Activated CD4-positive, alpha-beta memory T cell treated with anti-CD3 and anti-CD28 coated beads, Interleukin-2, amount 10 ng/mL, durations not matched to agents 7 days and 5 days (primary cell): ENCODE measurements at regions not wholly inside any gene's neighbourhood (a gene's known extent, or its start where the extent isn't known, plus 50 kb on each side); places are given as distances from the start of the nearest gene placed in this dataset.

ENCODE experiments used
- CTCF ChIA-PET: fragments of 350-600 bp; sonication (Branson Sonifier 250); formaldehyde crosslinking; loops from one replicate; lab custom pipeline; 2021; ENCODE audit warnings: antibody characterized with exemption, inconsistent platforms; lab: Charles Lee
- POLR2A ChIA-PET: fragments of 350-600 bp; sonication (Branson Sonifier 250); formaldehyde crosslinking; loops from one replicate; lab custom pipeline; 2021; ENCODE audit warnings: antibody characterized with exemption; lab: Charles Lee
- DNase-seq: peaks from one replicate; pipeline ENCODE4 v3.0.0-alpha.2; 2020
- H3K27ac Mint-ChIP-seq: one replicate; pipeline ENCODE4 v1.8.0; 2021; ENCODE audit warnings: mild to moderate bottlenecking, mixed read lengths
- H3K27me3 Mint-ChIP-seq: one replicate; pipeline ENCODE4 v1.8.0; 2021; ENCODE audit warnings: mixed read lengths
- H3K36me3 Mint-ChIP-seq: one replicate; pipeline ENCODE4 v1.8.0; 2021; ENCODE audit warnings: low read depth, mixed read lengths
- H3K4me1 Mint-ChIP-seq: one replicate; pipeline ENCODE4 v1.8.0; 2021; ENCODE audit warnings: mixed read lengths
- H3K4me3 Mint-ChIP-seq: one replicate; pipeline ENCODE4 v1.8.0; 2021; ENCODE audit warnings: mild to moderate bottlenecking, mixed read lengths
- H3K9me3 Mint-ChIP-seq: one replicate; pipeline ENCODE4 v1.8.0; 2021; ENCODE audit warnings: mixed read lengths

- ChIA-PET POLR2A (no interaction called here), CTCF (no interaction called here)
- Mint-ChIP-seq H3K4me1 (no peaks in the 10 kb centered on the region), H3K4me3 (no peak overlapping the region), H3K36me3 (no peaks in the 10 kb centered on the region), H3K9me3 (peaks cover 2% of the 10 kb centered on the region), H3K27ac (no peak overlapping the region), H3K27me3 (no peaks in the 10 kb centered on the region)
- DNase-seq = no peak
Measured at GRCh38 chr12:61490526-61491498, 769.4 kb upstream of the USP15 start.

DNA sequence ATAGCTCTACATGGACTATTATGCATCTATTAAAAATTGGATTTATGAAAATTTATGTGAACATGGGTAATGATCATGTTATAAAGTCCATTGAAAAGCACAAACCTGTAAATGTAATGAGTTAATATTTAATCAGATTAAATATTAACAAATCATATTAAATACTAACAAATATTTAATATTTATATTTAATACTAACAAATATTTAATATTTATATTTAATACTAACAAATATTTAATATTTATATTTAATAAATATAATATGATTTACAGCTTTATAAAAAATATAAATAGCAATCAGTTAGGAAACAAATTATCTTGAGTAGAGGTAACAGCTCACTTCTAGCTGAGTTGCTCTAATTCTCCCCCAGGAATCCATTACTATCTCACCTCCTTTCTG lies 758.0 kb upstream of the USP15 start:
- Mint-ChIP-seq H3K36me3 (no peaks in the 10 kb centered on the region), H3K4me1 (no peaks in the 10 kb centered on the region), H3K4me3 (no peak overlapping the region), H3K27ac (no peak overlapping the region), H3K27me3 (no peaks in the 10 kb centered on the region), H3K9me3 (peaks cover 8% of the 10 kb centered on the region)
- DNase-seq = no peak
- ChIA-PET CTCF (no interaction called here), POLR2A (no interaction called here)

- Mint-ChIP-seq H3K4me1 (no peaks in the 10 kb centered on the region), H3K27ac (no peak overlapping the region), H3K27me3 (no peaks in the 10 kb centered on the region), H3K9me3 (peaks cover 8% of the 10 kb centered on the region), H3K4me3 (no peak overlapping the region), H3K36me3 (no peaks in the 10 kb centered on the region)
- POLR2A ChIA-PET = no interaction called here
- no peak for DNase-seq
- CTCF ChIA-PET = no interaction called here
Measured at GRCh38 chr12:61504396-61505080, 755.7 kb upstream of the USP15 start.

GRCh38 chr12:61513499-61513898 lies 746.7 kb upstream of the USP15 start:
- ChIA-PET POLR2A (no interaction called here), CTCF (no interaction called here)
- Mint-ChIP-seq H3K4me3 (no peak overlapping the region), H3K27ac (no peak overlapping the region), H3K9me3 (peaks cover 2% of the 10 kb centered on the region), H3K36me3 (no peaks in the 10 kb centered on the region), H3K4me1 (no peaks in the 10 kb centered on the region), H3K27me3 (no peaks in the 10 kb centered on the region)
- no peak for DNase-seq

- no peak overlapping the region for H3K27ac Mint-ChIP-seq
- DNase-seq = no peak
- no peak overlapping the region for H3K4me3 Mint-ChIP-seq
- ChIA-PET POLR2A (no interaction called here), CTCF (no interaction called here)
- no peaks in the 10 kb centered on the region for H3K4me1 Mint-ChIP-seq
- H3K27me3 Mint-ChIP-seq = no peaks in the 10 kb centered on the region
- peaks cover 2% of the 10 kb centered on the region for H3K9me3 Mint-ChIP-seq
- H3K36me3 Mint-ChIP-seq = no peaks in the 10 kb centered on the region
Measured at GRCh38 chr12:61514016-61514415, 746.2 kb upstream of the USP15 start.

DNA sequence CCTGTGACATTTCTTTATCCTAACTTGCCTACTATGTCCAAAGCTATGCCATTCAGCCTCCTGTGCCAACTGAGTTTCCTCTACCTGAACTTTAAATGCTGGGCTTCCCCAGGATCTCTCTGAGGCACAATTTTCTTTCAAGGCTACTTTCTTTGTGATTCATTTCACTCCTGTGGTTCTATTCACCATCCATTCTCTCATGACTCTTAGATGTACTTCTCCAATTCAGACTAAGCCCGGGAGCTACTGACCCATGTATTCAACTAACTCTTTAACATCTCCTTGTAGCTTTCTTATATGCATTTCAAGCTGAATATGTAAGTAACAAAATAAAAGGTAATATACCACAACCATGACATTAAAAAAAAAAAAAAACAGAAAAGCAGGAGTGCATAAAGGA lies 738.9 kb upstream of the USP15 start:
- POLR2A ChIA-PET = no interaction called here

GRCh38 chr12:61523276-61523992 lies 736.8 kb upstream of the USP15 start:
- POLR2A ChIA-PET = no interaction called here

More for the DNA sequence above, 738.9 kb upstream of the USP15 start:
- H3K27me3 Mint-ChIP-seq = no peaks in the 10 kb centered on the region
- H3K9me3 Mint-ChIP-seq = peaks cover 2% of the 10 kb centered on the region
- CTCF ChIA-PET = no interaction called here
- no peak overlapping the region for H3K4me3 Mint-ChIP-seq
- H3K4me1 Mint-ChIP-seq = no peaks in the 10 kb centered on the region
- no peak overlapping the region for H3K27ac Mint-ChIP-seq
- no peak for DNase-seq
- no peaks in the 10 kb centered on the region for H3K36me3 Mint-ChIP-seq

DNA sequence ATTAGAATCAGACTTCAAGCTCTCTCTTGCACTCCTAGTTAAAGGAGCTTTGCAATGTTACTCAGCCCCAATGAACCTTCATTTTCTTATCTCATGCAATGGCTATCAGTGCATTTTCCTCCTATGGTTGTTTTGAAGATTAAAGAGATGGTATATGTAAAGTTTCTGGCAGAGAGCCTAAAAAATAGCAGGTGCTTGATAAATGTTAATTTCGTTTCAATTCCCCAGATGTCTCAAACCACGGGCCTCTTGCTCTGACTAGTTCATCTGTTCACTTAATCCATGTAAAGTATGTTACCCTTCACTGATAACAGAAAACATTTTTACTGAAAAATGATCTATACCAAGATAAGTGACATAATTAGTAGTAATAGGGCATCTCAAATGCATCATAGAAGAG lies 735.4 kb upstream of the USP15 start:
- Mint-ChIP-seq H3K4me3 (no peak overlapping the region), H3K27me3 (no peaks in the 10 kb centered on the region), H3K9me3 (peaks cover 8% of the 10 kb centered on the region), H3K4me1 (no peaks in the 10 kb centered on the region), H3K36me3 (no peaks in the 10 kb centered on the region), H3K27ac (no peak overlapping the region)
- POLR2A ChIA-PET = no interaction called here
- CTCF ChIA-PET = no interaction called here
- no peak for DNase-seq

More at GRCh38 chr12:61523276-61523992, 736.8 kb upstream of the USP15 start:
- H3K27ac Mint-ChIP-seq = no peak overlapping the region
- H3K9me3 Mint-ChIP-seq = peaks cover 8% of the 10 kb centered on the region
- H3K36me3 Mint-ChIP-seq = no peaks in the 10 kb centered on the region
- H3K4me1 Mint-ChIP-seq = no peaks in the 10 kb centered on the region
- DNase-seq = no peak
- CTCF ChIA-PET = interaction anchor here (0.6 kb wide), 1 partner anchor 1805 kb away, joined by 3 read pairs; no protein-coding TSS in a partner anchor
- H3K4me3 Mint-ChIP-seq = no peak overlapping the region
- H3K27me3 Mint-ChIP-seq = no peaks in the 10 kb centered on the region

- DNase-seq = no peak
- H3K9me3 Mint-ChIP-seq = peaks cover 8% of the 10 kb centered on the region
- H3K27me3 Mint-ChIP-seq = no peaks in the 10 kb centered on the region
- no peaks in the 10 kb centered on the region for H3K4me1 Mint-ChIP-seq
- no peak overlapping the region for H3K4me3 Mint-ChIP-seq
- no peaks in the 10 kb centered on the region for H3K36me3 Mint-ChIP-seq
- H3K27ac Mint-ChIP-seq = no peak overlapping the region
- ChIA-PET CTCF (no interaction called here), POLR2A (no interaction called here)
Measured at GRCh38 chr12:61525331-61525730, 734.9 kb upstream of the USP15 start.

DNA sequence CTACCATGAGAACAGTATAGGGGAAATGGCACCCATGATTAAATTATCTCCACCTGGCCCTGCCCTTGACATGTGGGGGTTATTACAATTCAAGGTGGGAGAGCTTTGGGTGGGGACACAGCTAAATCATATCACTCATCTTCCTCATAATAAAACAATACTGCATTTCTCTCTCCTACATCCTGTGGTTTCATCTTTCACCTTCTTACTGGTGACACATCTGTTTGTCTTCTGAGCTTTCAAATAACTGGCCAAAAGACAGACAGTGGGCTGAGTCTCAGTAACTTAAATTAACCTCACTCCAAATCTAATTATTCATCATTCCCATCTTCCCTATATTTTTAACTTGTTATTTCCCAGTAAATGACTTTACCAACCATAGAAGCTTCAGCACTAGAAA lies 729.7 kb upstream of the USP15 start:
- POLR2A ChIA-PET = no interaction called here
- Mint-ChIP-seq H3K36me3 (no peaks in the 10 kb centered on the region), H3K4me3 (no peak overlapping the region), H3K9me3 (peaks cover 8% of the 10 kb centered on the region), H3K27ac (no peak overlapping the region), H3K4me1 (no peaks in the 10 kb centered on the region), H3K27me3 (no peaks in the 10 kb centered on the region)
- CTCF ChIA-PET = no interaction called here
- DNase-seq = no peak

GRCh38 chr12:61531195-61531594 lies 729.0 kb upstream of the USP15 start:
- POLR2A ChIA-PET = no interaction called here
- Mint-ChIP-seq H3K27me3 (no peaks in the 10 kb centered on the region), H3K36me3 (no peaks in the 10 kb centered on the region), H3K27ac (no peak overlapping the region), H3K4me3 (no peak overlapping the region), H3K4me1 (no peaks in the 10 kb centered on the region), H3K9me3 (peaks cover 8% of the 10 kb centered on the region)
- no peak for DNase-seq
- CTCF ChIA-PET = no interaction called here

GRCh38 chr12:61536117-61536516 lies 724.1 kb upstream of the USP15 start:
- no peak overlapping the region for H3K4me3 Mint-ChIP-seq
- POLR2A ChIA-PET = no interaction called here
- H3K27ac Mint-ChIP-seq = no peak overlapping the region
- no peaks in the 10 kb centered on the region for H3K27me3 Mint-ChIP-seq
- no peak for DNase-seq
- H3K36me3 Mint-ChIP-seq = no peaks in the 10 kb centered on the region
- CTCF ChIA-PET = no interaction called here
- H3K4me1 Mint-ChIP-seq = no peaks in the 10 kb centered on the region
- no peaks in the 10 kb centered on the region for H3K9me3 Mint-ChIP-seq

DNA sequence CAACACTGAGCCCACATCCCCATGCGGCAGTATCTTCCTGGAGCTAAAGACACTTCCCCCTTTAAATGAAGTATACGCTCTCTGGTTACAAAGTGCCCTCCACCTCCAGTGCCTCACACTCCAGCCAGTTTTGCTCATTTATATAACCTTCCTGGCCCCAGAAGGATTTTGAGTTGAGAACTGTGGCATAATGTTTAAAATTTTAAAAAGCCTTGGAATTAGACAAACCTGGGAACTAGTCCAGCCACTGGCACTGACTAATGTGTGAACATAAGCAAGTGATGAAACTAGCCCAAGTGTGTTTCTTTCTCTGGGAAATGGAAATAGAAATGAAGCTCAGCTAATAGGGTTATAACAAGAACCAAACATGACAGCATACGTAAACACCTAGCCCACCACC lies 723.7 kb upstream of the USP15 start:
- no peaks in the 10 kb centered on the region for H3K36me3 Mint-ChIP-seq
- DNase-seq = no peak
- CTCF ChIA-PET = no interaction called here
- POLR2A ChIA-PET = no interaction called here
- H3K4me1 Mint-ChIP-seq = no peaks in the 10 kb centered on the region
- H3K4me3 Mint-ChIP-seq = no peak overlapping the region
- H3K27me3 Mint-ChIP-seq = no peaks in the 10 kb centered on the region
- H3K9me3 Mint-ChIP-seq = no peaks in the 10 kb centered on the region
- H3K27ac Mint-ChIP-seq = no peak overlapping the region
